ENCODE measurements at regions not wholly inside any gene's neighbourhood (a gene's known extent, or its start where the extent isn't known, plus 50 kb on each side); places are given as distances from the start of the nearest gene placed in this dataset.

GRCh38 chr10:10302689-10303088 lies 715.0 kb upstream of the CELF2 start:
- no peak for TF ChIP-seq CTCF (IDR thresholded peaks at IDR 0.05; ENCODE audit: poor library complexity, severe bottlenecking)
- ATAC-seq (ENCODE audit: low read depth), result no peak
- Histone ChIP-seq H3K36me3 (ENCODE audit: low read depth) (no peaks in the 10 kb centered on the region), H3K4me3 (ENCODE audit: severe bottlenecking) (no peak overlapping the region), H3K27ac (ENCODE audit: poor library complexity, severe bottlenecking) (no peak overlapping the region), H3K9me3 (ENCODE audit: severe bottlenecking) (no peaks in the 10 kb centered on the region), H3K4me1 (ENCODE audit: insufficient read depth, poor library complexity, severe bottlenecking) (no peaks in the 10 kb centered on the region), H3K27me3 (ENCODE audit: insufficient read depth, poor library complexity, severe bottlenecking) (no peaks in the 10 kb centered on the region)
- no peak for DNase-seq (ENCODE audit: low spot score)

- Histone ChIP-seq H3K36me3 (ENCODE audit: low read depth) (no peaks in the 10 kb centered on the region), H3K27me3 (ENCODE audit: insufficient read depth, poor library complexity, severe bottlenecking) (no peaks in the 10 kb centered on the region), H3K9me3 (ENCODE audit: severe bottlenecking) (no peaks in the 10 kb centered on the region), H3K4me3 (ENCODE audit: severe bottlenecking) (no peak overlapping the region), H3K4me1 (ENCODE audit: insufficient read depth, poor library complexity, severe bottlenecking) (no peaks in the 10 kb centered on the region), H3K27ac (ENCODE audit: poor library complexity, severe bottlenecking) (no peak overlapping the region)
- ATAC-seq (ENCODE audit: low read depth) (no peak), DNase-seq (ENCODE audit: low spot score) (no peak)
- no peak for TF ChIP-seq CTCF (IDR thresholded peaks at IDR 0.05; ENCODE audit: poor library complexity, severe bottlenecking)
Observed at GRCh38 chr10:10307036-10307435, 710.6 kb upstream of the CELF2 start.

- ATAC-seq (ENCODE audit: low read depth), result no peak
- H3K36me3 ChIP-seq (ENCODE audit: low read depth), result no peaks in the 10 kb centered on the region
- no peaks in the 10 kb centered on the region for H3K4me1 ChIP-seq (ENCODE audit: insufficient read depth, poor library complexity, severe bottlenecking)
- no peak overlapping the region for H3K4me3 ChIP-seq (ENCODE audit: severe bottlenecking)
- H3K27ac ChIP-seq (ENCODE audit: poor library complexity, severe bottlenecking), result no peak overlapping the region
- DNase-seq (ENCODE audit: low spot score), result no peak
- TF ChIP-seq CTCF (IDR thresholded peaks at IDR 0.05; ENCODE audit: poor library complexity, severe bottlenecking), result no peak
- no peaks in the 10 kb centered on the region for H3K9me3 ChIP-seq (ENCODE audit: severe bottlenecking)
- no peaks in the 10 kb centered on the region for H3K27me3 ChIP-seq (ENCODE audit: insufficient read depth, poor library complexity, severe bottlenecking)
Observed at GRCh38 chr10:10307551-10307950, 710.1 kb upstream of the CELF2 start.

- no peaks in the 10 kb centered on the region for H3K4me1 ChIP-seq (ENCODE audit: insufficient read depth, poor library complexity, severe bottlenecking)
- H3K4me3 ChIP-seq (ENCODE audit: severe bottlenecking), result no peak overlapping the region
- no peaks in the 10 kb centered on the region for H3K9me3 ChIP-seq (ENCODE audit: severe bottlenecking)
- DNase-seq (ENCODE audit: low spot score), result no peak
- no peak for ATAC-seq (ENCODE audit: low read depth)
- TF ChIP-seq CTCF (IDR thresholded peaks at IDR 0.05; ENCODE audit: poor library complexity, severe bottlenecking), result no peak
- no peaks in the 10 kb centered on the region for H3K27me3 ChIP-seq (ENCODE audit: insufficient read depth, poor library complexity, severe bottlenecking)
- H3K27ac ChIP-seq (ENCODE audit: poor library complexity, severe bottlenecking), result no peak overlapping the region
- H3K36me3 ChIP-seq (ENCODE audit: low read depth), result no peaks in the 10 kb centered on the region
Observed at GRCh38 chr10:10310498-10310897, 707.2 kb upstream of the CELF2 start.

GRCh38 chr10:10311966-10312365 lies 705.7 kb upstream of the CELF2 start:
- Histone ChIP-seq H3K4me1 (ENCODE audit: insufficient read depth, poor library complexity, severe bottlenecking) (peaks cover 4% of the 10 kb centered on the region), H3K9me3 (ENCODE audit: severe bottlenecking) (no peaks in the 10 kb centered on the region), H3K4me3 (ENCODE audit: severe bottlenecking) (no peak overlapping the region), H3K27me3 (ENCODE audit: insufficient read depth, poor library complexity, severe bottlenecking) (no peaks in the 10 kb centered on the region), H3K36me3 (ENCODE audit: low read depth) (no peaks in the 10 kb centered on the region), H3K27ac (ENCODE audit: poor library complexity, severe bottlenecking) (no peak overlapping the region)
- no peak for DNase-seq (ENCODE audit: low spot score)
- no peak for ATAC-seq (ENCODE audit: low read depth)
- no peak for TF ChIP-seq CTCF (IDR thresholded peaks at IDR 0.05; ENCODE audit: poor library complexity, severe bottlenecking)

Data from RWPE2 (cell line).